DND-41 (cell line): ENCODE measurements at regions not wholly inside any gene's neighbourhood (a gene's known extent, or its start where the extent isn't known, plus 50 kb on each side); places are given as distances from the start of the nearest gene placed in this dataset.

Experiments
- CTCF ChIP-seq: IDR thresholded peaks from 2 replicates; pipeline ENCODE4 v1.5.1; 2012; ENCODE audit warnings: borderline replicate concordance, low read length, moderate library complexity, mild to moderate bottlenecking; ENCODE audit not compliant: poor library complexity, severe bottlenecking; ENCODE audit errors: extremely low read depth
- EZH2 ChIP-seq: IDR thresholded peaks from 3 replicates; pipeline ENCODE4 v1.6.1; 2012; ENCODE audit warnings: borderline replicate concordance, low read depth, mild to moderate bottlenecking, moderate library complexity, low read length, inconsistent platforms; ENCODE audit not compliant: severe bottlenecking

- TF ChIP-seq CTCF (no peak), EZH2 (no peak)
Observed at GRCh38 chr4:8710416-8710815, 117.9 kb downstream of the CPZ start.
